ENCODE measurements at regions not wholly inside any gene's neighbourhood (a gene's known extent, or its start where the extent isn't known, plus 50 kb on each side); places are given as distances from the start of the nearest gene placed in this dataset.

- TF ChIP-seq EZH2phosphoT487 (IDR thresholded peaks at IDR 0.05; ENCODE audit: unreplicated experiment) (no peak), NANOG (IDR thresholded peaks at IDR 0.05; ENCODE audit: borderline replicate concordance) (no peak), CTCF (conservative IDR thresholded peaks at IDR 0.05; ENCODE audit: low read depth in 2 of 2) (no peak), EZH2 (IDR thresholded peaks at IDR 0.05; ENCODE audit: low read depth, unreplicated experiment) (no peak), REST (IDR thresholded peaks at IDR 0.05; ENCODE audit: unreplicated experiment) (no peak), JUNB (IDR thresholded peaks at IDR 0.05; ENCODE audit: unreplicated experiment) (no peak), POLR2AphosphoS5 (IDR thresholded peaks at IDR 0.05; ENCODE audit: low read depth) (no peak), ETS1 (IDR thresholded peaks at IDR 0.05) (no peak), CREB1 (CRISPR knock-in tag; IDR thresholded peaks at IDR 0.05; ENCODE audit: low read depth) (no peak)
Measured at GRCh38 chr12:108394196-108394595, 55.1 kb upstream of the CMKLR1 start.

All from GM23338 (cell line).